Stimulated activated CD8-positive, alpha-beta memory T cell treated with anti-CD3 and anti-CD28 coated beads, Interleukin-15, amount 100 ng/mL, for 1 hour (primary cell): ENCODE measurements at regions not wholly inside any gene's neighbourhood (a gene's known extent, or its start where the extent isn't known, plus 50 kb on each side); places are given as distances from the start of the nearest gene placed in this dataset.

Source experiments
- DNase-seq: peaks from one replicate; pipeline ENCODE4 v3.0.0-alpha.2; 2020; ENCODE audit warnings: low read depth

DNA sequence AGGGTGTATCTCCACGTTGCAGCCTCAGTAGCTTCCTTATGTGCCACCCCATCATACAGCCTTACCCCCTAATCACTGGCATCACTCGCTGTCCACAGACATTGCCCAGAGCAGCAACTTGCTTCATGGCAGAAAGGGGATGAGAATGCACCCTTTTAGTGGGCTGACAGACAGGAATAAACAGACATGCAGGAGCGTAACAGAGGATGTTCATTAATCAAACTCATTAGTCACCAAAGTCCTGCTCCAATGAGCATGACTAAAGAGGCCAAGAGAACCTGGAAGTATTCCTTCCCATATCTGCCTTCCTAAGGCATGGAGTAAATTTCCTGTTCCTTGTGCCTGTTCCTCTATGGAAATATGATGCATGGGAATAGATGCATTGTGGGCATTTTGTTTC is 197.0 kb downstream of the PHLDA1 start:
- no peak for DNase-seq

DNA sequence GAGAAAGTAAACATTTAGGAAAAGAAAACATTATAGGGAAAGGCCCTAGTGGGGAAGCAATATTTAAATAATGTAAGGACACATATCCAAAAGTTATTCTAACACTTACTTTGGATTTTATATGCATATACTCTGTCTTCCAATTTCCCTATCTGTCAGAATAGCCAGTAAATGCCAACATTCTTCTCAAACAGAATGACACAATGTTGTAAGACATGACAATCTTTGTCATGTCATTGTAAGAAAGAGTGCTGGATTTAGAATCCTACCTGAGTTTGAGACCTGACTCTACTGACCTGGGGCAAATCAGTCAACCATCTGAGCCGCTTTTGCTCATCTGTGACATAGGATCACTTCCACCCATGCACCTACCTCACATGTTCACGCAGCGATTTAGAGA is 198.3 kb downstream of the PHLDA1 start:
- DNase-seq, result no peak

DNA sequence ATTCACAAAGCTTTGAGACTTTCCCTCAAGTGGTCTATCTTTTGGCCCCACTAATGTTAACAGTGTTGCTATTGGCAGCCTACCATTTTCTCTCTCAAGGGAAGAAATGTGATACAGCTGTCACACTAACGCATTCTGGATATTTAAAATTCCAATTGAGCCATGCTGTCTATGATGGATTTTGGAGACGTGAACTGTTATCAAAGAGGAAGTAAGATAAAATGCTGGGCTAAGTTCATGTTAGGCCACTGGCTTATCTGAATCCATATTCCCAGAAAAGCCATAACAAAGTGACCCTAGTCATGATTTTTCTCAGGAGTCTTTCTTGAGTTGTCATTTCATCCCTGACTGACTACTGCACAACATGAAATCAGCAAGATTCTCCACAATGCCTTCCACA is 200.2 kb downstream of the PHLDA1 start:
- DNase-seq, result no peak

DNA sequence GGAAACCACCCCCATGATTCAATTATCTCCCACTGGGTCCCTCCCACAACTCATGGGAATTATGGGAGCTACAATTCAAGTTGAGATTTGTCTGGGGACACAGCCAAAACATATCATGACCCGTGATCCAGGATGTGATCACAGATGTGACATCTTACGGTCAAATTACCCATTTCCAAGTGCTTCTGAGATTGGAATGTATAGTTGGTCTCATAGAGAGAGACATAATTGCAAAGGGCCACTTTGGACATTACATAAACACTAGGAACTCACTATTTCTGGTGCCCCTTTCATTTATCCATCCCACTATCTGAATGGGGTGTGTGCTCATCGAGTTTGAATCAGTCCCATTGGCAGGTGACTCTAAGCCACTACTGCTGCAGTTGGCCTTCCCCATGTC is 204.5 kb downstream of the PHLDA1 start:
- no peak for DNase-seq

DNA sequence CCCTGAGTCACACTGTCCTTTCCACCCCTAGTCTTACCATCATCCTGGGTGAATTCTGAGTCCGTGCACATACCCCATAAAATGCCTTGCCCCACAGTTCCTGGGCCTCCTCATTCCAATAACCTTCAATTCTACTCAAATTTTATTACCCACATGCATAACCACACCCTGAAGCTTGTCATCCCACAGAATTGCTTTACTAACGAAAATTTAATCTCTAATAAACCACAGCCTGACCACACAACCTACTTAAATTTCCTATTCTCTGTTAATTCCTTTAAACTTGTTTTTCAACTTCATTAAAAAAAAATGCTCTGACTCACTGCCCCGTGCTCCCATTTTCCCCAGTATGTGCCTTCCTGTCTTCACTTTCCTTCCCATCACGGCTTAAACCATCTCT is 205.9 kb downstream of the PHLDA1 start:
- DNase-seq, result no peak

DNA sequence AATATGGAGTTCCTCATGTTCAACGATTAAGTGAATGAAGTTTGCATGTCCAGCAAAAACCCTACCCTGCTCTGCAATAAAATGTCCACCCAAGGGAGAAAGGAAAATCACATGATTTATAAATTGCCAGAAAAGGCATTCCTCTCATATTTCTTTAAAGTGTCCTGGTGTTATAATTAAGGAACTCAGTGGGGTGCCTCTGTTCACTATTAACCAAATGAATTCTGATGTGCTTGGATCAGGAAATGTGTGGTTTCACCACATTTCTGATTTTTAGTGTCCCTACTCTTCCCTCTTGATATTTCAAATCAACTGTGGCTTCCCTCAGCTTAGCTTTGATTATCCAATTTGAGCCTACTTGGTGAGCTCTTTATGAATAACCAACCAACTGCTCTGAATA is 208.1 kb downstream of the PHLDA1 start:
- no peak for DNase-seq

DNA sequence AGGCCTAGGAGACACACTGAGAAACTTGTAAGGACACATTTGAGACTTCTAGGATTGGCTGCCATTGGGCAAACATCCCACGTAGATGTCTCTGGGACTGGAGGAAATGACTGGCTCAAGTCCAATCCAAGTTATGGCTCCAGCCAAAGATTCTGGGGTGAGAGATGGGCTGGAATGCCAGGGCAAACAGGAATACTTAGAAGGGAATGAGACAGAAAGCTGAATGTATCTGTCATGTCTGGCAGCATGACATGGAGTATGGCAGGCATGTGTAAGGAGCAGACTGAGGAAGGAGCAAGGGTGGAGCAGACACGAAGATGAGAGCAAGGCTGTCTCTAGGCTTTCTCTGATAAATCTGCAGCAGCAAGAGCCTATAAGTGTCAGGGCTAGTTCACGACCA is 209.2 kb downstream of the PHLDA1 start:
- no peak for DNase-seq

DNA sequence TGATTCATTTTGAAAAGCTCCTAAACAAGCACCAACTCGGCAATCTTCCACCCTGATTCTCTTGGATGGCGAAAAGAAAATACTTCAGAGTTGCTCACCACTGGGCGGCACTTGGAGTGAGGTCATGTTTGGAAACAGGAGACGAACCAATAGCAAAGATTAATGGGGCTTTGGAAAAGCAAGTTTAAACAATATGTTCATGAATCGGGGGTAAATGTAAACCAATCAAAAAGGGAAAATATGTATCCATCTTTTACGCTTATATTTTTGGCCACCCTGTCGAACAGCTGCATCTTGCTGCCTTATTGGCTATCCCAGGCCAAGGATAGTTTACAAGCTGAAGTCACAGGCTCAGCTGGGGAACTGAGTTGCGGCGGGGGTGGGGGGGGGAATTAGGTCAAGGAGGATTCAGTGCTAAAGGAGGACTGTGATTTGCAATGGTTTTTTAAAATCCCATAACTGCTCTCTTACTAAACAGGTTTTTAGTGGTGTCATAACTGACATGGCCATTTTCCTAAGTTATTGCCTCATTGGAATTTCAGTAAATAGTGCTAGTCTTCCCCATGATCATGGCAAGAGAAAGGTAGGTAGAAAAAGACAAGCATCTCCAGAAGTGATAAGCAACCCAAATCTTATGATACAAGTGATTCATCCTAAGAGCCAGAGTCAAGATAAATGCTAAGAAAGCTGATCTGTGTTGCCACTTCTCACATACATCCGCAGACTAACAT is 210.6 kb downstream of the PHLDA1 start:
- DNase-seq, result no peak

DNA sequence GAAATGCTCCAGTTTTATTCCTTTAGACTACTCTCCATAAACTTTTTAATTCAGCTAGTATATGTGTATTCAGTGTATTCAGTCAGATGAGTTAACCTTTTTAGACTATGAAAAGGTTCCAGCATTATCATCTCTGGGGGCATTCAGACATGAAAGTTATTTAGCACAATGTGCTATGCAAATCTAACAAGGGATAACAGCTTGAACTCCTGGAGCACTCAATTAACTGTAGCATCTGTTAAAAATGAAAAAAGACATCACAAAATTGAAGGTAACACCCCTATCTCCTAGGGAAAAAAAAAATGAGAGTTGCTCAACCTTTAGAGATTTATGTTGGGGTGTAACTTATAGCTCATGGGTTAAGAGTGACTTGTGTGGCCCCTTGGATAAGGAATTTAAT is 211.5 kb downstream of the PHLDA1 start:
- DNase-seq, result no peak

DNA sequence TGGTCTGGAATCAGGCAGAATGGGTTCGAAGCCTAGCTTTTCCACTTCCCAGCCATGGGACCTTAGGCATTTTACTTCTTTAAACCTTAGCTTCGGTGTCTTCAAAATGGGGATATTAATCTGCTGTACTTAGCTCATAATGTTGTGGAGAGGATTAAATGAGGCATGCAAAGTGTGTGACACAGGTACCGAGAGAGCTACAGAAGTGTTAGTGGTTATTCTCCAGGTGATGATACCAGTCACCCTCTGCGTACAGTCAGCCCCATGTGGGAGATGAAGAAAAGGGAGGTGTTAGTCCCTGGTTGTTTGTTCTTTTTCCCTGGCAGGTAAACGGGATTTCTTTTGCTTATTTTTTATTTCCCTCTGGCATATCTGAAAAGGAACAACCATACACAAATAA is 212.1 kb downstream of the PHLDA1 start:
- DNase-seq, result no peak

DNA sequence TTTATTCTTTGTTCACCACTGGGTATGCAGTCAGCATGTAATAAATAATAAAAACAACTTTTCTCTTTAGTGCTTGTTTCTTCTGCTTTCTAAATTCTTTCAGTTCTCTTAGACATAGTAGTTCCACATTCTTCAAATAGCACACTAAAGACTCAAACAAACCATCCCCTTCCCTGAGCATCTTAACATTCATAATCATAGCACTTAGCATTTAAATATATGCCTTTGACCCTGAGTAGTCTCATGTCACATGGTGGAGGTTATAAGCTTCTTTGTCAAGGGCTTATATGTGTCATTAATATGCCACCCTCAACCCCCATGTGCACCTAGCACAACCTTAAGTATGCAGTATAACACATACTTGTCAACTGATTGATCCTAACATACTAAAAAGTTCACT is 212.7 kb downstream of the PHLDA1 start:
- DNase-seq, result no peak

DNA sequence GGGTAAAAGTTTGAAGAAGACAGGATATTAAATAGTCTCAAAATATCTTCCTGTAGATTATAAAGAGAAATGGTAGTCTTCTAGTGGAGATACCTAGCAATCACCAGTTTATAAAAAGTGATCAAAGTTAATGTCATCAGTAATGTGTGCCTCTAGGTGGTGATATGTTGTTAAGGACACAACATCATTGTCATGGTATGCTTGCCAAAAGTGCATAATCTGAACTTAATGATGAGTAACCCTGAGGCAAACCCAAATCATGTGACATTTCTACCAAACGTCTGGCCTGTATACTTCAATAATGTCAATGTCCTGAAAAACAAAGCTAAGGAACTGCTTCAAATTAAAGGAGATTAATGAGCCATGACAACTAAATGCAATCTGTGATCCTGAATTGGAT is 214.7 kb downstream of the PHLDA1 start:
- no peak for DNase-seq

DNA sequence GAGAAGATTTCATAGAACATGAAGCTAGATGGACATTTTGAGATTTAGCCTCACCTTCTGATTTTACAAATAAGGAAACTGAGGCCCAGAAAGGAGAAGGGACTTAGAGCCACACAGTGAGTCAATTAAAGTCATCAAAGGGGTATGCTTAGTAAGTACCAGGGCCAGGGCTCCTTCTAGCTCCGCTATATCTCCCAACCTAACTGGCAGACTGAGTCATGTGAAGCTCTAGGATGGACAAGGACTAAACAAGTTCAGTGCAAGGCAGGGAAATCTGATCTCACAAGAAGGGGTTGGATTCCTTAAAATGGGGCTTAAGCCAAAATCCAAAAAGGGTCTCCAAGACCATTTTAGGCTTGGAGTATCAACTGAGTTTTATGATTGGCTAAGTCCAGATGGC is 215.8 kb downstream of the PHLDA1 start:
- DNase-seq, result no peak

DNA sequence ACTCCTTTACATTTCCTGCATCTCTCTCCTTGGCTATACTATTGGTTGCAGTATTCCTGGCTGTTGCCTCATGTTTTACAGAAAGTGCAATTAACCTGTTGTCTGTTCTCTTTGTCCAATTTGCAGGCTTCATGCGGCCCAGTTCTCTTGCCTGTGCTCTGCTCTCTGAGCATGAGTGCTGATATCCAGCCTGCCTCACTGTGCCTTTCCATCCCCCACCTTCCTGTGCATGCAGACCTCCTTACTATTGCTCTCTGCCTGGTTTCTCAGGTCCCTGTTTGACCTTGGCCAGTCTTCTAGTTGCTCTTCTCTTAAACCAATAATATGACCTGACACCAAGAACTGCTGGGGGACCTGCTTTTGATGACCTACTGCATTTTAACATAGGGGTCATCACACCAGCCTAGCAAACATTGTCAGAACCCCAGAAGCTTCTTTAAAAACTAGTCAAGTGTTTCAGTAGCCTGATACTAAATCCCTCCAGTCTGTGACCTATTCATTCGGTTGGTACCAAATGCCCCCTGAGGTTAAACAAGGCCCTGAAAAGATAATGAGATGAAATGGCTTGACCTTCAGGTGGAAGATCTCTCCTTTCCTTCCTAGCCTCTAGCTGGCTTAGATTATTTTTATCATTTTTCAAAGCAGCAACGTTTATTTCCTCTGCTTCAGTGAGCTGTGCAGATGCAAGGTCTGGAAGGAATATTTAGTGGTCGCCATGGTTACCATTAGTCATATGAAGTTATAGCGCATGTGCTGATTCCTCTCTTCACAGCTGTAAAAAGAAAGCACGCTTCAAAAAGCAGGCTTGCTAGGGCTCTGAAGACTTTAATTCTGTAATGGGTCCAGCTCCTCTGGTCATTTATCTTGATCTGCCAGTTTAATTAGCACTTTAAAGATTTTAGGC is 216.5 kb downstream of the PHLDA1 start:
- DNase-seq, result no peak

DNA sequence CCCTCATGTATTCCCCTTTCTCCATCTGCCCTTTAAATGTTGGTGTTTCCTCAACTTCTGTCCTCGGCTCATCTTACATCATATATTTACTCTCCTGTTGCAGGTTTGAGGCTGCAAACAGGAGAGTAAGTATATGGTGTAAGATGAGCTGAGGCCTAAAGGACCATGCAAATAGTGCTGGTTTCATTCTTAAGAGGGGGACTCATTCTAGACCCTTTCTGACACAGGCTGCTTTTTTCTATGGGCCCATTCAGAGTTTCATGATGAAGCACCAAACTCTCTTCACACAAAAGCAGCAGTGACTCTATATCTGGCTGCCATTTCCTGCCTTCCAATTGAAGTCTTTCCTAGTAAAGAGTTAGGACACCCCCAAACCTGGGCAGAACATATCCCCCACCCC is 218.5 kb downstream of the PHLDA1 start:
- DNase-seq, result no peak

DNA sequence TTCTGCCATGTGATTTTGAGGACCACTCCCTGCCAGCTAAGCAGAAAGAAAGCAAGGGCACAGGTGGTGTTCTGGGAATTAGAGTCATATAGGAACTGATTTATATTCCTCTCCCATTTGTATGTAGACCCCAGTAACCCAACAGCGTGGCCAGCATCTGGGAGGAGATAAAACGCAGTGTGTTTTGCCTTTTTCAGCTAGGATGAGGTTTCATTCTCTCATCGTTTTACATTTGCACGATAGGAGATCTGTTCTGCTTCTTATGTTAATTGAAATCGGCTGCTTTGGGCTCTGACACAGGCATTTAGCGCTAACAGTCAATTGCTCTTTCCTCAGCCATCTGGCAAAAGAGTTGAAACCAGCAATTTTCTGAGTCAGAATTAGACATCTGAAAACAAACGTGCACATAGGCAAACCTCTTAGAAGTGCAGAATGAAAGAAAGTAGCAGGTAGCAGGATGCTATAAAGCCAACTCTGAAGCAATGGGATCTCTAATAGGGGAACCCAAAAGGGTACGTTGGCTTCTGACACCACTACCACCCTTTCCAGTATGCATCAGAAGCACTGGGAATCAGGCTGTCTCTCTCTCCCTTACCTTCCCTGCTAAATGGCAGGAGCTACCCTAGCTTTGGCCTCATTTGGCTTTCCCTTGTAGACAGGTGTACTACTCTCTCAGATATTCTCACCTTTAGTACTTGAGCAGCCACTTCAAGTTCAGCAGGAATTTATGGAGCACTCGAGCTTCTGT is 219.1 kb downstream of the PHLDA1 start:
- DNase-seq, result no peak

DNA sequence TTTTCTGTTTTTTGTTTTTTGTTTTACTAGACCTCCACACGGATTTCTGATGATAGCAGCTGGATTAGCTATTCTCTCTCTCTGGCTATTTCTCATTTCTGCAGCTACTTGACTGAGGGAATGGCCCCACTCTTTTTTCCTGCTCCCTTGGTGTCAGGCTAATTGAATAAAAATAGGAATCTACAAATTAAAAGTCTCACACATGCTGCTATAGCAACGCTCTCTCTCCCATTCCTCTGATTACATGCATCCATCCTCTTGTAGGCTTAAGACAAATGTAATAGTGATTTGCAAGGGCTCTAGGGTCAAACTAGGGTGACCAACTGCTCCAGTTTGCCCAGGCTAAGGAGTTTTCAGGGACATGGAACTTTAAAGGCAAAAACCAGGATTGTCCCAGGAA is 221.8 kb downstream of the PHLDA1 start:
- DNase-seq, result no peak

DNA sequence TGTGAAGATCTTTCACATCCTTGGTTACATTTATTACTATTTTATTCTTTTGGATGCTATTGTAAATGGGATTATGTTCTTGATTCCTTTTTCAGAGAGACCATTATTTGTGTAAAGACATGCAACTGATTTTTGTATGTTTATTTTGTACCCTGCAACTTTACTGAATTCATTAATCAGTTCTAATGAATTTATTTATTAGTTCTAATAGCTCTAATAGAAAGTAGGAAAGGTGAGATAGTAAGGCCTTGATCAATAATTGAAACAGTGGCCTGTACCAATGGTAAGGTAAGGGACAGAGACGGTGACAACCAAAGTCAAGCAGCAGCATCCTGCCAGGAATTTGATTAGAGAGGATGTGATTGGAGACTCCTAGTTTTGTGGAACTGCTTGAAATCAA is 224.1 kb downstream of the PHLDA1 start:
- DNase-seq, result no peak

DNA sequence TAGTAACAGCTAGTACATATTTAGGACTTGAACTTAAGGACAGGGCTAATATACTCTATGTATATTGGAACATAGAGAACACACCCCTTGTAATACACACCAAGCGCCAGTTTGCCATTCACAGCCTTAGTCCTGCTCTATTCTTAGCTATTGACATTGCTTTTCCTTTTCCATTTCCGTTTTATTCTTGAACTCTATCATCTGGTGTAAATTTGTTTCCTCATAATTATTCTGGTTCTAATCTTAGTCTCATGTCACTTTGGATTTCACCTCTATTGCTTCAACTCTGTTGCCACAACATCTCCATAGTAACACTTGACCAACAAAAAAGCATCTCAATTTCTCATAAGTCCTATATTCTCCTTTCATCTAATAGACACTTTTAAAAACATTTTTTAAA is 225.7 kb downstream of the PHLDA1 start:
- no peak for DNase-seq

DNA sequence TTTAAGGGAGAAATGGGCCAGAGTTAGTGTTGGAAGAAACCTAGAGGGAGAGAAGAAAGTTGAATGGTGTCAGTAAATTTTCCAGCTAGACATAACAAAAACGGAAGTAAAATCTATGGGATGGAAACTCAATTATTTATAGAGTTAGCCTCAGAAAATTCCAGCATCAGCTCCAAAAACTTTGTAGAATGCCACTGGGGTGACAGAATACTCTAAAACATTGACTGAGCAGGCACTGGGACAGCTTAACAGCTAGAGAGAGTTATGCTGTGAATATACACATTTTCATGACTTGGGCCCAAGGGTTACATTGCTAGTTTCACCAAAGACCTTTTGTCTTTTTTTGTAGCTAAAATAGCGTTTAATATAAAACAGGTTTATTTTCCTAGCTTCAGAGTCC is 226.3 kb downstream of the PHLDA1 start:
- no peak for DNase-seq

DNA sequence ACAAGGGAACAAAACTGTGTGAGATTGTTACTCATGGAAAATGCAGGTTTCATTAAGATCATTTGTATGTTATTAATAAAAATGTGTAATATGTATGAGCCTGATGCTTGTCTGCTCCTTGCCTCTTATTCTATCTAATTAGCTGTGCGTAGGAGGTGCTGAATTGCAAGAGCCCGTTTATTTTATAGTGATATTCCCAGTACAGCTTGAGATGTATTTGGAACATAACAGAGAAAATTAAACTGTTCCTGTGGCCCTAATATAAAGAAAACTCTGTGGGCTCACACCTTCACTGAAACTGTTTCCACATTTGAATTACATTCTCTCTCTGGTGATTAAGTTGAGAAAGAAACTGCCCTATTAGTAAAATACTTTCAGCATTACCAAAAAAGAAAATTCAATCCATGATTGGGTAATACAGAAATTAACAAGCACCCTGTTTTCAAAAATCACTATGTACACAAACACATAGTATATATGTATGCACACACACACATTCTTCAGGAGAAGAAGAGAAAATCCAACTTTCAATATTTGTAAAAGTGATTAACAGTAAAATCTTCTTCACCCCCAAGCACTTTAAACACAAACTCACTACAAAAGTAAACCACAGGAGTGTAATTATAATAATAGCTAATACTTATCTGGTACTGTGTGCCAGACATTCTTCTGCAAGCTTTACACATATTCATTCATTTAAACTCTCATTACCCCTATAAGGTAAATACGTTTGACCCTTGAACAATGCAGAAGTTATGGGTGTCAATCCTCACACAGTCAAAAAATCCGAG is 233.2 kb downstream of the PHLDA1 start:
- no peak for DNase-seq

DNA sequence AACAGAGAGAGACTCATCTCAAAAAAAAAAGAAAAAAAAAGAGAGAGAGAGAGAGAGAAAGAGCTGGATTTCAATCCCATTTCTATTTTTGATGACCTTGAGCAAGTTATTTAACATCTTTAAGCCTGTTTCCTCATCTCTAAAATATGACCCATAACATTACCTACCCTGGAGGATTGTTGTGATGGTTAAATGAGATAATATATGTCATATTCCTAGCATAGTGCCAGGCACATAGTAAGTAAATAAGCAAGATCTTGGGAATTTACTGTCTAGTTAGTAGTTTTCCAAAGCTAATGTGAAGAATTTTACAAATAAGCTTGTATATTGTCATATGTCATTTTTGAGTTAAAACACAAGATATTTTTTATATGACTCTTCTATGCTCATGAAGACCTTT is 236.5 kb downstream of the PHLDA1 start:
- DNase-seq, result no peak
